Naive thymus-derived CD4-positive, alpha-beta T cell (primary cell): ENCODE measurements at regions not wholly inside any gene's neighbourhood (a gene's known extent, or its start where the extent isn't known, plus 50 kb on each side); places are given as distances from the start of the nearest gene placed in this dataset.
"Not testable (repeated sequence)": the region's sequence is repeated elsewhere in the genome, so short reads cannot be mapped to it uniquely, and the experiment has no call there.

Source experiments
- ATAC-seq: fragments of 150-1000 bp; cut with Tn5 transposase; 2 replicates; pipeline ENCODE4 v1.10.0; 2021; ENCODE audit warnings: mild to moderate bottlenecking, moderate library complexity
- CTCF ChIA-PET: fragments of 350-600 bp; sonication (Branson Sonifier 250); formaldehyde crosslinking; loops from one replicate; lab custom pipeline; 2021; ENCODE audit warnings: antibody characterized with exemption; lab: Charles Lee
- POLR2A ChIA-PET: fragments of 350-600 bp; sonication (Branson Sonifier 250); formaldehyde crosslinking; loops from one replicate; lab custom pipeline; 2021; ENCODE audit warnings: antibody characterized with exemption, inconsistent platforms; lab: Charles Lee
- DNase-seq, 9 donors: peaks; one replicate each; pipeline versions ENCODE4 v3.0.0 to v3.0.0-alpha.2; 2020 to 2022; ENCODE audit warnings: mixed read lengths in 1 of 9
- H3K27ac ChIP-seq: one replicate; pipeline ENCODE4 v1.7.0; 2013; ENCODE audit warnings: mild to moderate bottlenecking, low read depth, low read length, moderate library complexity
- H3K27me3 ChIP-seq, 2 donors: one replicate each; pipeline ENCODE4 v1.7.0; 2013; ENCODE audit warnings: low read length in 2 of 2, mild to moderate bottlenecking in 2 of 2, moderate library complexity in 2 of 2; ENCODE audit not compliant: control insufficient read depth in 2 of 2, insufficient read depth in 2 of 2
- H3K36me3 ChIP-seq, 3 experiments: 1 replicate in 2 of 3; 2 replicates in 1 of 3; pipeline ENCODE4 v1.7.0; 2013; ENCODE audit warnings: low read length in 3 of 3, mild to moderate bottlenecking in 3 of 3, moderate library complexity in 1 of 3; ENCODE audit not compliant: insufficient read depth in 3 of 3, control insufficient read depth in 2 of 3
- H3K4me1 ChIP-seq, 2 donors: one replicate each; pipeline ENCODE4 v1.7.0; 2013; ENCODE audit warnings: low read length in 2 of 2, mild to moderate bottlenecking in 2 of 2, moderate library complexity in 1 of 2; ENCODE audit not compliant: control insufficient read depth in 2 of 2, insufficient read depth in 2 of 2
- H3K4me3 ChIP-seq: 2 replicates; pipeline ENCODE4 v1.7.0; 2013; ENCODE audit warnings: mild to moderate bottlenecking, low read length
- H3K9me3 ChIP-seq, 3 experiments: 1 replicate in 2 of 3; 2 replicates in 1 of 3; pipeline ENCODE4 v1.7.0; 2013; ENCODE audit warnings: low read length in 3 of 3; ENCODE audit not compliant: control insufficient read depth in 2 of 3
- H3K27ac Mint-ChIP-seq, 9 donors: one replicate each; pipeline ENCODE4 v1.8.0; 2020 to 2022; ENCODE audit warnings: mixed read lengths in 9 of 9, mild to moderate bottlenecking in 8 of 9, moderate library complexity in 5 of 9, inconsistent platforms in 2 of 9
- H3K27me3 Mint-ChIP-seq, 5 donors: one replicate each; pipeline ENCODE4 v1.8.0; 2021 to 2022; ENCODE audit warnings: mixed read lengths in 5 of 5, mild to moderate bottlenecking in 1 of 5
- H3K36me3 Mint-ChIP-seq, 5 donors: one replicate each; pipeline ENCODE4 v1.8.0; 2020 to 2022; ENCODE audit warnings: mixed read lengths in 5 of 5, mild to moderate bottlenecking in 3 of 5, inconsistent platforms in 1 of 5
- H3K4me1 Mint-ChIP-seq, 7 donors: one replicate each; pipeline ENCODE4 v1.8.0; 2020 to 2022; ENCODE audit warnings: mixed read lengths in 7 of 7, mild to moderate bottlenecking in 3 of 7, inconsistent platforms in 1 of 7
- H3K4me3 Mint-ChIP-seq, 10 donors: one replicate each; pipeline ENCODE4 v1.8.0; 2020 to 2022; ENCODE audit warnings: mild to moderate bottlenecking in 10 of 10, mixed read lengths in 10 of 10, moderate library complexity in 6 of 10, inconsistent platforms in 2 of 10
- H3K9me3 Mint-ChIP-seq, 11 donors: one replicate each; pipeline ENCODE4 v1.8.0; 2020 to 2022; ENCODE audit warnings: mixed read lengths in 11 of 11, mild to moderate bottlenecking in 4 of 11, inconsistent platforms in 1 of 11, moderate library complexity in 1 of 11
- intact Hi-C, 2 donors: fragments of 100-400 bp; cut with micrococcal nuclease; formaldehyde crosslinking; loops; one replicate each; pipeline ENCODE4 v1.15.1; 2023

- Mint-ChIP-seq H3K4me1 (peaks cover 0 to 16% (median 0%) of the 10 kb centered on the region in 7 donors), H3K4me3 (no peak overlapping the region), H3K27ac (no peak overlapping the region), H3K9me3 (peaks cover 0 to 2% (median 0%) of the 10 kb centered on the region in 11 donors), H3K27me3 (peaks cover 0 to 31% (median 7%) of the 10 kb centered on the region in 5 donors), H3K36me3 (no peaks in the 10 kb centered on the region)
- Histone ChIP-seq H3K9me3 (no peaks in the 10 kb centered on the region), H3K27ac (no peak overlapping the region), H3K4me3 (no peak overlapping the region), H3K4me1 (no peaks in the 10 kb centered on the region), H3K27me3 (no peaks in the 10 kb centered on the region), H3K36me3 (no peaks in the 10 kb centered on the region)
- DNase-seq (no peak), ATAC-seq (no peak)
- intact Hi-C loops: no loop called here
- ChIA-PET CTCF (no interaction called here), POLR2A (interaction anchor here (0.6 kb wide), 1 partner anchor 8 kb away, joined by 3 read pairs; no protein-coding TSS in a partner anchor)
Observed at GRCh38 chr12:40172879-40173278, 51.9 kb upstream of the LRRK2 start.

GRCh38 chr12:40171501-40171900, 53.3 kb upstream of the LRRK2 start:
- intact Hi-C loops: no loop called here
- no peaks in the 10 kb centered on the region for H3K36me3 ChIP-seq
- ATAC-seq (no peak), DNase-seq (no peak)
- H3K27me3 ChIP-seq: no peaks in the 10 kb centered on the region
- POLR2A ChIA-PET: no interaction called here
- Mint-ChIP-seq H3K36me3 (no peaks in the 10 kb centered on the region), H3K9me3 (peaks cover 0 to 2% (median 0%) of the 10 kb centered on the region in 11 donors), H3K27me3 (peaks cover 0 to 36% (median 10%) of the 10 kb centered on the region in 5 donors), H3K4me1 (peaks cover 0 to 16% (median 0%) of the 10 kb centered on the region in 7 donors), H3K27ac (no peak overlapping the region), H3K4me3 (no peak overlapping the region)
- no peaks in the 10 kb centered on the region for H3K9me3 ChIP-seq
- no peak overlapping the region for H3K27ac ChIP-seq
- CTCF ChIA-PET: no interaction called here
- H3K4me3 ChIP-seq: no peak overlapping the region
- H3K4me1 ChIP-seq: no peaks in the 10 kb centered on the region

GRCh38 chr12:40171066-40171465, 53.7 kb upstream of the LRRK2 start:
- H3K4me1 Mint-ChIP-seq: peaks cover 0 to 16% (median 0%) of the 10 kb centered on the region in 7 donors
- no peaks in the 10 kb centered on the region for H3K9me3 ChIP-seq
- peaks cover 0 to 2% (median 0%) of the 10 kb centered on the region in 11 donors for H3K9me3 Mint-ChIP-seq
- no peaks in the 10 kb centered on the region for H3K27me3 ChIP-seq
- H3K36me3 Mint-ChIP-seq: no peaks in the 10 kb centered on the region
- ATAC-seq: no peak
- peaks cover 0 to 39% (median 12%) of the 10 kb centered on the region in 5 donors for H3K27me3 Mint-ChIP-seq
- H3K27ac ChIP-seq: no peak overlapping the region
- no peak overlapping the region for H3K27ac Mint-ChIP-seq
- ChIA-PET POLR2A (interaction anchor here (0.6 kb wide), 1 partner anchor 33 kb away, joined by 3 read pairs; no protein-coding TSS in a partner anchor), CTCF (no interaction called here)
- no peak for DNase-seq
- intact Hi-C loops: no loop called here
- no peak overlapping the region for H3K4me3 ChIP-seq
- H3K36me3 ChIP-seq: no peaks in the 10 kb centered on the region
- no peak overlapping the region for H3K4me3 Mint-ChIP-seq
- H3K4me1 ChIP-seq: no peaks in the 10 kb centered on the region

GRCh38 chr12:40170593-40170992, 54.2 kb upstream of the LRRK2 start:
- peaks cover 0 to 3% (median 0%) of the 10 kb centered on the region in 11 donors for H3K9me3 Mint-ChIP-seq
- H3K36me3 ChIP-seq: no peaks in the 10 kb centered on the region
- intact Hi-C loops: no loop called here
- no peak overlapping the region for H3K4me3 ChIP-seq
- H3K27ac ChIP-seq: no peak overlapping the region
- no peaks in the 10 kb centered on the region for H3K27me3 ChIP-seq
- ATAC-seq (no peak), DNase-seq (no peak)
- no peaks in the 10 kb centered on the region for H3K4me1 ChIP-seq
- H3K4me3 Mint-ChIP-seq: no peak overlapping the region
- H3K27ac Mint-ChIP-seq: no peak overlapping the region
- POLR2A ChIA-PET: interaction anchor here (0.6 kb wide), 1 partner anchor 32 kb away, joined by 3 read pairs; no protein-coding TSS in a partner anchor
- no peaks in the 10 kb centered on the region for H3K9me3 ChIP-seq
- CTCF ChIA-PET: no interaction called here
- H3K4me1 Mint-ChIP-seq: peaks cover 0 to 16% (median 0%) of the 10 kb centered on the region in 7 donors
- no peaks in the 10 kb centered on the region for H3K36me3 Mint-ChIP-seq
- H3K27me3 Mint-ChIP-seq: peaks cover 0 to 41% (median 13%) of the 10 kb centered on the region in 5 donors

GRCh38 chr12:40168868-40169267, 55.9 kb upstream of the LRRK2 start:
- Histone ChIP-seq H3K9me3 (no peaks in the 10 kb centered on the region), H3K4me3 (no peak overlapping the region), H3K36me3 (no peaks in the 10 kb centered on the region), H3K27ac (no peak overlapping the region), H3K27me3 (no peaks in the 10 kb centered on the region), H3K4me1 (no peaks in the 10 kb centered on the region)
- intact Hi-C loops: loop anchor here in 1 of 2 donors (2.0 kb wide), 1 partner anchor 16 kb away; no protein-coding TSS in a partner anchor
- Mint-ChIP-seq H3K27ac (no peak overlapping the region), H3K36me3 (no peaks in the 10 kb centered on the region), H3K27me3 (peaks cover 0 to 40% (median 13%) of the 10 kb centered on the region in 5 donors), H3K4me3 (peak overlapping the region in 1 of 10 donors; percentile 66), H3K9me3 (peaks cover 0 to 15% (median 4%) of the 10 kb centered on the region in 11 donors), H3K4me1 (peaks cover 0 to 16% (median 0%) of the 10 kb centered on the region in 7 donors)
- ATAC-seq (no peak), DNase-seq (no peak)
- CTCF ChIA-PET: no interaction called here
- POLR2A ChIA-PET: no interaction called here

- H3K4me3 Mint-ChIP-seq: peak overlapping the region in 1 of 10 donors; percentile 25
- POLR2A ChIA-PET, H3K4me3 ChIP-seq, ATAC-seq, DNase-seq, H3K27ac Mint-ChIP-seq, H3K4me1 ChIP-seq, H3K27me3 ChIP-seq, CTCF ChIA-PET, H3K27ac ChIP-seq, H3K36me3 ChIP-seq, H3K36me3 Mint-ChIP-seq, H3K9me3 ChIP-seq: not testable (repeated sequence)
- H3K9me3 Mint-ChIP-seq: peaks cover 0 to 18% (median 7%) of the 10 kb centered on the region in 11 donors
- peaks cover 0 to 16% (median 0%) of the 10 kb centered on the region in 7 donors for H3K4me1 Mint-ChIP-seq
- intact Hi-C loops: loop anchor here in 1 of 2 donors (2.0 kb wide), 1 partner anchor 16 kb away; no protein-coding TSS in a partner anchor
- peaks cover 0 to 39% (median 13%) of the 10 kb centered on the region in 5 donors for H3K27me3 Mint-ChIP-seq
Observed at GRCh38 chr12:40168419-40168818, 56.4 kb upstream of the LRRK2 start.

GRCh38 chr12:40168001-40168400, 56.8 kb upstream of the LRRK2 start:
- H3K27ac ChIP-seq: no peak overlapping the region
- intact Hi-C loops: loop anchor here in 1 of 2 donors (2.0 kb wide), 1 partner anchor 15 kb away; no protein-coding TSS in a partner anchor

More at GRCh38 chr12:40168001-40168400, 56.8 kb upstream of the LRRK2 start:
- Histone ChIP-seq H3K4me1 (no peaks in the 10 kb centered on the region), H3K9me3 (no peaks in the 10 kb centered on the region), H3K27me3 (no peaks in the 10 kb centered on the region), H3K36me3 (no peaks in the 10 kb centered on the region), H3K4me3 (no peak overlapping the region)
- DNase-seq: no peak
- no peak for ATAC-seq
- ChIA-PET CTCF (no interaction called here), POLR2A (no interaction called here)
- Mint-ChIP-seq H3K27ac (no peak overlapping the region), H3K4me3 (peak overlapping the region in 1 of 10 donors; percentile 5), H3K4me1 (peaks cover 0 to 16% (median 0%) of the 10 kb centered on the region in 7 donors), H3K9me3 (peaks cover 0 to 22% (median 8%) of the 10 kb centered on the region in 11 donors), H3K36me3 (no peaks in the 10 kb centered on the region), H3K27me3 (peaks cover 0 to 40% (median 13%) of the 10 kb centered on the region in 5 donors)
